ENCODE measurements at regions not wholly inside any gene's neighbourhood (a gene's known extent, or its start where the extent isn't known, plus 50 kb on each side); places are given as distances from the start of the nearest gene placed in this dataset.

DNA sequence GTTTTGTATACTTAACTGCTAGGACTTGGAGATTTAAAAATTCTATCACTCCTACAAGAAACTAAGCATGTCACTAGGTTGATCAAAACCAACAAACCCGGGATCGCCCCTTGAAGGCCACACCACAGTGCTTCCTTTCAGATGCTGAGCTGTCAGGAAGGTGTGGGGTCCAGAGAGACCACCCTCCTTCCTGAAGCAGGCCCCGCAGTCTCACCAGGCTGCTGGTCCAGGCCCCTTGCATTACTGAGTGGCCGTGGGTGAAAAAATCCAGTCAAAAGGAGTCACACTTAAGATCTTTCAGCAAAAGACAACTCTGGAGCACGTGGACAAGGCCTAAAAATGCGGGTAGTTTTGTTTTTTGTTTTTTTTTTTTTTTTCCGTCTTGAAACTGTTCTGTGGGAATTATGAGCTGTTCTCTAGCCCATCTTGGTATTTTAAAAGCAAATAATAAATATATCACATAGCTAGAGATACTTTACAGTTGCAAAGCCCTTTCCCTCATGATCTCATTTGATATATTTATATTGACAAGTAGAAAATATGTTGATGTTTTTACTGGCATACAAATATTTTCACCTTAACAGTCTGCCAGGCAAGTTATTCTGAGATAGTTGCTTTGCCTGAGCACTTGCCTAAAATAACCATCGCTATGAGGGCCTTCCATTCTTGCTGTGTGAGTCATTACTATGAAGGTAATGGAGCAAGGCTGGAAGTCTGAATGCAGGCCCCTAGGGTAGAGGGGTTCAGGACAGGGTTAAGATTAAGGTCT, 73.1 kb upstream of the EDEM3 start:
- TF ChIP-seq, protein P1, sequence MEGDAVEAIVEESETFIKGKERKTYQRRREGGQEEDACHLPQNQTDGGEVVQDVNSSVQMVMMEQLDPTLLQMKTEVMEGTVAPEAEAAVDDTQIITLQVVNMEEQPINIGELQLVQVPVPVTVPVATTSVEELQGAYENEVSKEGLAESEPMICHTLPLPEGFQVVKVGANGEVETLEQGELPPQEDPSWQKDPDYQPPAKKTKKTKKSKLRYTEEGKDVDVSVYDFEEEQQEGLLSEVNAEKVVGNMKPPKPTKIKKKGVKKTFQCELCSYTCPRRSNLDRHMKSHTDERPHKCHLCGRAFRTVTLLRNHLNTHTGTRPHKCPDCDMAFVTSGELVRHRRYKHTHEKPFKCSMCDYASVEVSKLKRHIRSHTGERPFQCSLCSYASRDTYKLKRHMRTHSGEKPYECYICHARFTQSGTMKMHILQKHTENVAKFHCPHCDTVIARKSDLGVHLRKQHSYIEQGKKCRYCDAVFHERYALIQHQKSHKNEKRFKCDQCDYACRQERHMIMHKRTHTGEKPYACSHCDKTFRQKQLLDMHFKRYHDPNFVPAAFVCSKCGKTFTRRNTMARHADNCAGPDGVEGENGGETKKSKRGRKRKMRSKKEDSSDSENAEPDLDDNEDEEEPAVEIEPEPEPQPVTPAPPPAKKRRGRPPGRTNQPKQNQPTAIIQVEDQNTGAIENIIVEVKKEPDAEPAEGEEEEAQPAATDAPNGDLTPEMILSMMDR (conservative IDR thresholded peaks at IDR 0.05; ENCODE audit: low read depth, low read length), result no peak
- no peak for TF ChIP-seq EZH2 (IDR thresholded peaks at IDR 0.05; ENCODE audit: borderline replicate concordance, low read depth, low read length, poor library complexity, severe bottlenecking)
